HepG2 (cell line): ENCODE measurements at regions not wholly inside any gene's neighbourhood (a gene's known extent, or its start where the extent isn't known, plus 50 kb on each side); places are given as distances from the start of the nearest gene placed in this dataset.

Source experiments
- ATAC-seq: fragments of 200-7000 bp; cut with Tn5 transposase; 3 replicates; pipeline ENCODE4 v1.9.1; 2020; ENCODE audit warnings: mild to moderate bottlenecking, moderate library complexity
- BruUV-seq: library from RNA; stranded (reverse); fragments of 400-500 nt; replicated peaks from 2 replicates; lab custom pipeline; 2021; lab: Mats Ljungman, UMichigan
- CTCF ChIA-PET: fragments of 300-600 bp; formaldehyde crosslinking; extraction: SDS; loops from one replicate; lab custom pipeline; 2021; ENCODE audit warnings: low total read pairs, inconsistent platforms, low intra/inter-chr PET ratio; lab: Yijun Ruan, JAX
- POLR2A ChIA-PET: fragments of 350-600 bp; sonication (Branson Sonifier 250); formaldehyde crosslinking; loops from one replicate; lab custom pipeline; 2020; ENCODE audit warnings: antibody characterized with exemption, inconsistent platforms; lab: Yijun Ruan, JAX
- DNase-seq: peaks from one replicate; pipeline ENCODE4 v3.0.0-alpha.2; 2015; ENCODE audit warnings: low spot score
- FAIRE-seq: peaks from 3 replicates; lab custom pipeline; 2011; peaks lifted over from hg19 to GRCh38; lab: Jason Lieb, UNC
- H2AFZ ChIP-seq: one replicate; pipeline ENCODE4 v1.6.1; 2011; ENCODE audit warnings: low read length, inconsistent platforms
- H3K27ac ChIP-seq: fragments of 300-600 bp; 3 replicates; pipeline ENCODE4 v1.8.0; 2011; ENCODE audit warnings: mixed run types, mild to moderate bottlenecking, mixed read lengths, low read length, inconsistent platforms; ENCODE audit not compliant: insufficient read depth; ENCODE audit errors: extremely low read length
- H3K27me3 ChIP-seq, 2 experiments: fragments of 200-600 bp in 1 of 2; 2 replicates in 1 of 2; 3 replicates in 1 of 2; pipeline versions ENCODE4 v1.6.0 to v1.8.0; 2011; ENCODE audit warnings: low read length in 2 of 2, mild to moderate bottlenecking in 2 of 2, moderate library complexity in 2 of 2, inconsistent platforms in 1 of 2; ENCODE audit not compliant: insufficient read depth in 2 of 2, control insufficient read depth in 1 of 2
- H3K36me3 ChIP-seq, 2 experiments: fragments of 200-600 bp in 1 of 2; replicated peaks in 1 of 2; 2 replicates in 1 of 2; 3 replicates in 1 of 2; pipeline versions ENCODE4 v1.5.1 to v1.8.0; 2011; ENCODE audit warnings: low read length in 2 of 2, inconsistent platforms in 1 of 2; ENCODE audit not compliant: insufficient read depth in 2 of 2, control insufficient read depth in 1 of 2
- H3K4me1 ChIP-seq: 2 replicates; pipeline ENCODE4 v1.5.1; 2012; ENCODE audit warnings: low read length, inconsistent platforms; ENCODE audit not compliant: insufficient read depth
- H3K4me2 ChIP-seq: 2 replicates; pipeline ENCODE4 v1.6.0; 2011; ENCODE audit warnings: low read depth, low read length, inconsistent platforms
- H3K4me3 ChIP-seq, 3 experiments: fragments of 200-600 bp in 1 of 3; sonication (generic), shearing (Covaris generic) in 1 of 3; replicated peaks in 1 of 3; 2 replicates each; pipeline ENCODE4 v1.5.1; 2011 to 2016; ENCODE audit warnings: low read length in 3 of 3, inconsistent platforms in 2 of 3, low read depth in 2 of 3, mild to moderate bottlenecking in 2 of 3, control low read depth in 1 of 3, mixed read lengths in 1 of 3; ENCODE audit not compliant: insufficient read depth in 1 of 3
- H3K79me2 ChIP-seq: one replicate; pipeline ENCODE4 v1.6.1; 2011; ENCODE audit warnings: low read length, inconsistent platforms; ENCODE audit not compliant: insufficient read depth
- H3K9ac ChIP-seq: 2 replicates; pipeline ENCODE4 v1.6.0; 2011; ENCODE audit warnings: mild to moderate bottlenecking, low read depth, low read length, inconsistent platforms; ENCODE audit not compliant: insufficient read depth
- H3K9me3 ChIP-seq: 2 replicates; pipeline ENCODE4 v1.5.1; 2012; ENCODE audit warnings: mild to moderate bottlenecking, low read length
- H4K20me1 ChIP-seq: 2 replicates; pipeline ENCODE4 v1.6.0; 2011; ENCODE audit warnings: inconsistent platforms, mild to moderate bottlenecking, low read length, moderate library complexity; ENCODE audit not compliant: insufficient read depth
- CEBPB ChIP-seq: IDR thresholded peaks from 2 replicates; pipeline ENCODE4 v1.6.1; 2011; ENCODE audit warnings: low read depth, low read length, improper control_type of control experiment, borderline replicate concordance
- ISX ChIP-seq: sonication (generic); formaldehyde crosslinking; conservative IDR thresholded peaks from 2 replicates; pipeline ENCODE4 v1.5.0; 2020; ENCODE audit warnings: missing genetic modification reagents
- KDM4B ChIP-seq: sonication (generic); formaldehyde crosslinking; IDR thresholded peaks from 2 replicates; pipeline ENCODE4 v1.4.0; 2020; ENCODE audit warnings: missing genetic modification reagents
- NFE2L2 ChIP-seq: fragments of 150-350 bp; IDR thresholded peaks from 2 replicates; pipeline ENCODE4 v1.6.1; 2014; ENCODE audit warnings: low read length
- NPAS2 ChIP-seq: sonication (generic); formaldehyde crosslinking; IDR thresholded peaks from 2 replicates; pipeline ENCODE4 v1.8.0; 2022; ENCODE audit warnings: mild to moderate bottlenecking, missing genetic modification reagents, borderline replicate concordance
- SOX13 ChIP-seq, 3 experiments: fragments of 450-650 bp in 1 of 3; sonication (generic) in 1 of 3; formaldehyde crosslinking in 1 of 3; IDR thresholded peaks in 2 of 3; conservative IDR thresholded peaks in 1 of 3; 2 replicates each; pipeline versions ENCODE4 v1.5.0 to v1.6.1; 2016 to 2020; ENCODE audit warnings: antibody characterized with exemption in 1 of 3, mild to moderate bottlenecking in 1 of 3, missing compliant biosample characterization in 1 of 3, missing genetic modification reagents in 1 of 3, moderate library complexity in 1 of 3
- TOE1 ChIP-seq: sonication (generic); formaldehyde crosslinking; IDR thresholded peaks from 2 replicates; pipeline ENCODE4 v1.4.0; 2020; ENCODE audit warnings: mild to moderate bottlenecking, missing genetic modification reagents
- TP53 ChIP-seq: sonication (generic); formaldehyde crosslinking; conservative IDR thresholded peaks from 2 replicates; pipeline ENCODE4 v1.4.0; 2020; ENCODE audit warnings: missing genetic modification reagents
- UBTF ChIP-seq: sonication (generic); formaldehyde crosslinking; IDR thresholded peaks from 2 replicates; pipeline ENCODE4 v1.4.0; 2020; ENCODE audit warnings: mild to moderate bottlenecking, missing genetic modification reagents
- ZBTB4 ChIP-seq: sonication (generic); formaldehyde crosslinking; IDR thresholded peaks from 2 replicates; pipeline ENCODE4 v1.4.0; 2020; ENCODE audit warnings: missing genetic modification reagents, mild to moderate bottlenecking, borderline replicate concordance
- ZNF792 ChIP-seq: IDR thresholded peaks from 2 replicates; pipeline ENCODE4 v1.6.1; 2016
- WGBS: methylation state at CpG from one replicate; pipeline ENCODE4 v1.1.6; 2017; ENCODE audit warnings: low lambda C conversion rate; 5-methylcytosine and 5-hydroxymethylcytosine counted together
- in situ Hi-C: cut with HindIII; loops from 2 replicates; pipeline ENCODE4 v1.10.0; 2017; ENCODE audit warnings: low pct_unique_long_range_greater_than_20kb; ENCODE audit not compliant: extremely low pct_ligation_motif_present
- intact Hi-C: fragments of 100-400 bp; cut with micrococcal nuclease; formaldehyde crosslinking; loops from one replicate; pipeline ENCODE4 v1.10.0; 2022; ENCODE audit not compliant: unreplicated experiment

DNA sequence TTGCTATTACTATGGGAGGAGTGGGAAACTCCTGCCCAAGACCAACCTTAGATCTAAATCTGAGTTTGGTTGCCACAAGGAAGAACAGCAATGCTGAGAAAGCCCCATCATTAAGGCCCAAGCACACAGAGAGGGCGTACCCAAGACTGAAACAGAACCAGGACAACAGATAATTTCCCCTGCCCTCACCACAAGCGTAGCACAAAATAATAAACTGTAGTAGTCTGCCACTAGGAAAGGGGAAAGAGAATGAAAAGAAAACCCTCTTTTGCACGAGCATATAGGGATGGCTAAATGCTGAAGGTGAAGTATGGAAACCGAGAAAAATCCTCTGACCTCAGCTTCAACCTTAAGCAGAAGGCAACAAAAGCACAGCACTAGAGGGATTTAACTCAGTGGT, 76.5 kb upstream of the DHRS4 start:
- intact Hi-C loops (no loop called here), in situ Hi-C loops (no loop called here)
- no peak overlapping the region for H3K4me3 ChIP-seq
- peaks cover 10% of the 10 kb centered on the region; the same call in 1 of the 2 replicates for H3K4me1 ChIP-seq
- no peak for ATAC-seq
- H3K9ac ChIP-seq: no peak overlapping the region
- no peaks in the 10 kb centered on the region for H4K20me1 ChIP-seq
- H3K79me2 ChIP-seq: no peaks in the 10 kb centered on the region
- DNase-seq: no peak
- no peaks in the 10 kb centered on the region for H3K9me3 ChIP-seq
- BruUV-seq: no TSS peak
- no peak overlapping the region for H3K4me2 ChIP-seq
- FAIRE-seq: no peak
- ChIA-PET CTCF (no interaction called here), POLR2A (no interaction called here)
- H3K27ac ChIP-seq: no peak overlapping the region
- WGBS: 45% methylated on average over 4 of the region's 4 CpGs
- H2AFZ ChIP-seq: no peak overlapping the region
- peaks cover 0 to 14% of the 10 kb centered on the region in 2 experiments; a peak in 2 of 5 replicates for H3K27me3 ChIP-seq
- TF ChIP-seq ZBTB4 (CRISPR knock-in tag): no peak
- TF ChIP-seq NFE2L2: no peak
- no peak for TF ChIP-seq ISX (CRISPR knock-in tag)
- no peak for TF ChIP-seq CEBPB
- no peak for TF ChIP-seq TOE1 (CRISPR knock-in tag)
- no peak for TF ChIP-seq KDM4B (CRISPR knock-in tag)
- TF ChIP-seq SOX13 (IDR thresholded peaks at IDR 0.05): no peak
- TF ChIP-seq SOX13 (CRISPR knock-in tag; conservative IDR thresholded peaks at IDR 0.05 in 1 of 2, IDR thresholded peaks at IDR 0.05 in 1 of 2): no peak
- no peak for TF ChIP-seq ZNF792 (CRISPR knock-in tag)
- no peak for TF ChIP-seq NPAS2 (CRISPR knock-in tag)
- no peak for TF ChIP-seq UBTF
- no peak for TF ChIP-seq TP53 (CRISPR knock-in tag)
- H3K36me3 ChIP-seq: no peaks in the 10 kb centered on the region
